Thymus (tissue), 11 donors: ENCODE measurements at regions not wholly inside any gene's neighbourhood (a gene's known extent, or its start where the extent isn't known, plus 50 kb on each side); places are given as distances from the start of the nearest gene placed in this dataset.

Experiments
- DNase-seq, 9 donors: peaks; one replicate each; pipeline ENCODE4 v3.0.0-alpha.2; 2013; ENCODE audit warnings: low spot score in 9 of 9, low read depth in 6 of 9, missing footprints in 1 of 9
- H3K27ac ChIP-seq, 2 donors: one replicate each; pipeline ENCODE4 v1.5.1; 2013; ENCODE audit warnings: control low read depth in 1 of 2, low read depth in 1 of 2, low read length in 1 of 2, mild to moderate bottlenecking in 1 of 2, moderate library complexity in 1 of 2
- H3K27me3 ChIP-seq, 2 donors: one replicate each; pipeline ENCODE4 v1.5.1; 2013; ENCODE audit warnings: low read length in 1 of 2; ENCODE audit not compliant: control insufficient read depth in 2 of 2, insufficient read depth in 1 of 2
- H3K36me3 ChIP-seq, 2 donors: one replicate each; pipeline ENCODE4 v1.5.1; 2013; ENCODE audit warnings: low read length in 1 of 2, mild to moderate bottlenecking in 1 of 2, moderate library complexity in 1 of 2; ENCODE audit not compliant: control insufficient read depth in 2 of 2, insufficient read depth in 2 of 2
- H3K4me1 ChIP-seq, 2 donors: one replicate each; pipeline ENCODE4 v1.5.1; 2013; ENCODE audit warnings: low read length in 2 of 2; ENCODE audit not compliant: control insufficient read depth in 2 of 2, insufficient read depth in 2 of 2
- H3K4me3 ChIP-seq, 2 donors: one replicate each; pipeline ENCODE4 v1.5.1; 2013; ENCODE audit warnings: low read length in 2 of 2, control low read depth in 1 of 2, mild to moderate bottlenecking in 1 of 2
- H3K9me3 ChIP-seq, 2 donors: one replicate each; pipeline ENCODE4 v1.5.1; 2013; ENCODE audit warnings: low read length in 1 of 2, mild to moderate bottlenecking in 1 of 2; ENCODE audit not compliant: control insufficient read depth in 2 of 2, insufficient read depth in 1 of 2
- WGBS: extraction: QIAGEN DNeasy Blood & Tissue Kit; methylation state at CpG from one replicate; pipeline ENCODE4 v1.1.7; 2013; 5-methylcytosine and 5-hydroxymethylcytosine counted together
- donor health status: healthy.

GRCh38 chr2:147491506-147491905, 353.3 kb upstream of the ACVR2A start:
- no peaks in the 10 kb centered on the region for H3K4me1 ChIP-seq
- no peaks in the 10 kb centered on the region for H3K36me3 ChIP-seq
- 98% methylated on average over 2 of the region's 2 CpGs for WGBS

DNA sequence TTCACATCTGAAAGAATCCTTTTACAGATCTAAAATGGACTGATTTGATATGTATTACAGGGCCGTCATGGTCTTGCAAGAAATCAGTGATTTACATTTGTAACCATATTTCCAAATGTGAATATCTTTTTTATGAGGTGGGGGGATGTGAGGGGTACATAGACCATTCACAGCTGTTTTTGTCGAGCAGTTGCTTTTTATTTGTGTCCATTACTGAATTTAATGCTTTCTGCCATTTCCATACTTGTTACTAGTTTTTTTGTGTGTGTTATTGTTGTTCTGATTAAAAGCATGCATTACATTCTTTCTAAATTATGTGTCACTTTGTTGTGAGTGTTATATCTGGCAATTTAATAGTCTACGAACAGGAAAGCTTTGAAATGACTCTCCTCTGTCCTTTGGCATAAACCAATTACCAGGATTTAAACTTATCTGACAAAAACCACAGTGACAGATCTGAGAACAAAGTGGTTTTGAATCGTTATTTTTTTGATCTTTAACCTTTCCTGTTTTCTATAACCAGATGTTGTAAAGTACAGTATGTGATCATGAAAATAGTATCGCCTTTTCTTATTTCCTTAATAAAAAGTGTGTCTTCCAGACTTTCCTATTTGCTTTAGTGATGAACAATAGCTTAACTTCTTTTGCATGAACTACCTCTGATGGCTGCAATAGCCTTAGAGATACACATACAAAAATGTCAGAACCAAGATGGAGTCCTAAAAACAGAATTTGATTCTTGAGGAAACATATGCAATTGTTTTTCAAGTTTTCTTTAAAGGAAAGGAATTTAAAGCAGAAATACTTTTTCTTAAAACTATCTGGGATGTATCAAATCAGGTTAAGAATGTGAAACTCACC, 354.2 kb upstream of the ACVR2A start:
- Histone ChIP-seq H3K4me3 (no peak overlapping the region), H3K36me3 (no peaks in the 10 kb centered on the region), H3K27me3 (no peaks in the 10 kb centered on the region), H3K27ac (no peak overlapping the region), H3K9me3 (no peaks in the 10 kb centered on the region), H3K4me1 (no peaks in the 10 kb centered on the region)
- DNase-seq, result no peak
- 38% methylated on average over 5 of the region's 5 CpGs for WGBS

More at GRCh38 chr2:147491506-147491905, 353.3 kb upstream of the ACVR2A start:
- Histone ChIP-seq H3K9me3 (no peaks in the 10 kb centered on the region), H3K27ac (no peak overlapping the region), H3K4me3 (no peak overlapping the region), H3K27me3 (no peaks in the 10 kb centered on the region)
- no peak for DNase-seq

GRCh38 chr2:147488472-147488871, 356.4 kb upstream of the ACVR2A start:
- no peaks in the 10 kb centered on the region for H3K27me3 ChIP-seq
- no peaks in the 10 kb centered on the region for H3K4me1 ChIP-seq
- H3K9me3 ChIP-seq, result no peaks in the 10 kb centered on the region
- no peak for DNase-seq
- no peaks in the 10 kb centered on the region for H3K36me3 ChIP-seq
- no peak overlapping the region for H3K27ac ChIP-seq
- H3K4me3 ChIP-seq, result no peak overlapping the region
- WGBS, result 96% methylated on average over 3 of the region's 3 CpGs

DNA sequence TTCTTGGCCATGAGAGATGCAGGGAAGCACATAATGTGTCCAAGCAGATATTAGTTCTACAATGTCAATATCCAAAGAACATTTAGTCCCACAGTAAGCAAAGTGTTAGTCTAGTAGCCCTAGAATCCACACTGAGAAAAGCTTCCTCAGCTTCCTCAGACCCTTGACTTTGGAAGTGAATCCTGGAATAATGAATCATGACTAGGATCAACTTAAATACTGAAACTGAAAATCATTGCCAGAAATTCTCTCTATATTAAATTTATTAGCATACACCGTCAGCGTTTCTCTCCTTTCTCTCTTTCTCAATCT, 356.9 kb upstream of the ACVR2A start:
- Histone ChIP-seq H3K36me3 (no peaks in the 10 kb centered on the region), H3K9me3 (no peaks in the 10 kb centered on the region), H3K27ac (no peak overlapping the region), H3K4me3 (no peak overlapping the region), H3K27me3 (no peaks in the 10 kb centered on the region), H3K4me1 (no peaks in the 10 kb centered on the region)
- WGBS, result 97% methylated on average over 2 of the region's 2 CpGs
- no peak for DNase-seq

DNA sequence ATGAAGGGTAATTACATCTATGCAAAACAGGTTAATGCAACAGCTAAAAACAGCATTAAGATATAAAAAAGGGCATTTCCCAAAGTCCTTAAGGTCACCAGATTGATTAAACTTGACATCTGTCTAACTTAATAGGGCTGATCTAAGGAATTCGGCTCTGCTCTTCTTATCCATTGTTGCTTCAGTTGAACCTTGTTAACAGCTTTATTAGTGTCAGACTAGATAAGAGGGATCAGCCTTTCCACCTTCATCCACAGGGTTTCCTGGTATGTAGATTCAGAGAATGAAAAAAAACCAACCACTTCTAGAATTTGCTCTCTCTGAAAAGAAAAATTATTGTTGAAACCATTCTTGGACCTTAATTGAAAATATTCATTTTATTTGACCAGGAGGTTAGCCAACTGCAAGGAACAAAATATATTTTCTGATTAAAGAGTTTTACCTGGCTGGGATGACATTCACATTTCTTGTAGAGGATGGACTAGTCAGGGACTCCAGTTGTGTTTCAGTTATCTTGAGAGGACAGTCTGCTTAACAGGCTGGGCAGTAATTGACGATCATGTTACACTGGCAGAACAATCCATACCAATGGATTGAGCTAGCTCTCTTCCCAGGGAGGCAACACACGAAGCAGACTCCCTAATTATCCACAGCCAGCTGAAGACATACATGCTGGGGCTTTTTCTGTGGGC, 357.4 kb upstream of the ACVR2A start:
- DNase-seq, result no peak
- no peak overlapping the region for H3K4me3 ChIP-seq
- no peaks in the 10 kb centered on the region for H3K4me1 ChIP-seq
- 92% methylated on average over 3 of the region's 3 CpGs for WGBS
- no peaks in the 10 kb centered on the region for H3K36me3 ChIP-seq
- H3K27ac ChIP-seq, result no peak overlapping the region
- H3K9me3 ChIP-seq, result no peaks in the 10 kb centered on the region
- H3K27me3 ChIP-seq, result no peaks in the 10 kb centered on the region

GRCh38 chr2:147485210-147485851, 359.5 kb upstream of the ACVR2A start:
- no peaks in the 10 kb centered on the region for H3K9me3 ChIP-seq
- H3K4me1 ChIP-seq, result no peaks in the 10 kb centered on the region
- no peak for DNase-seq
- no peaks in the 10 kb centered on the region for H3K36me3 ChIP-seq
- no peak overlapping the region for H3K4me3 ChIP-seq
- no peaks in the 10 kb centered on the region for H3K27me3 ChIP-seq
- no peak overlapping the region for H3K27ac ChIP-seq

GRCh38 chr2:147483911-147484310, 360.9 kb upstream of the ACVR2A start:
- 63% methylated on average over 3 of the region's 3 CpGs for WGBS
- H3K4me3 ChIP-seq, result no peak overlapping the region
- no peaks in the 10 kb centered on the region for H3K27me3 ChIP-seq

GRCh38 chr2:147482916-147483669, 361.7 kb upstream of the ACVR2A start:
- Histone ChIP-seq H3K4me1 (no peaks in the 10 kb centered on the region), H3K36me3 (no peaks in the 10 kb centered on the region), H3K9me3 (no peaks in the 10 kb centered on the region), H3K27me3 (no peaks in the 10 kb centered on the region), H3K27ac (no peak overlapping the region), H3K4me3 (no peak overlapping the region)
- WGBS, result 90% methylated on average over 3 of the region's 3 CpGs
- DNase-seq, result no peak

More at GRCh38 chr2:147483911-147484310, 360.9 kb upstream of the ACVR2A start:
- no peak for DNase-seq
- Histone ChIP-seq H3K4me1 (no peaks in the 10 kb centered on the region), H3K9me3 (no peaks in the 10 kb centered on the region), H3K27ac (no peak overlapping the region), H3K36me3 (no peaks in the 10 kb centered on the region)
